GM12878 (cell line): ENCODE measurements at regions not wholly inside any gene's neighbourhood (a gene's known extent, or its start where the extent isn't known, plus 50 kb on each side); places are given as distances from the start of the nearest gene placed in this dataset.

ENCODE experiments used
- EP300 ChIP-seq, 2 experiments: fragments of 150-350 bp in 1 of 2; IDR thresholded peaks; 2 replicates each; pipeline ENCODE4 v1.6.1; 2011 to 2012; ENCODE audit warnings: low read depth in 2 of 2, low read length in 2 of 2, borderline replicate concordance in 1 of 2, improper control_type of control experiment in 1 of 2, inconsistent platforms in 1 of 2; ENCODE audit not compliant: control insufficient read depth in 1 of 2
- RCOR1 ChIP-seq: conservative IDR thresholded peaks from 2 replicates; pipeline ENCODE4 v1.6.1; 2012; ENCODE audit warnings: low read depth, low read length, improper control_type of control experiment

DNA sequence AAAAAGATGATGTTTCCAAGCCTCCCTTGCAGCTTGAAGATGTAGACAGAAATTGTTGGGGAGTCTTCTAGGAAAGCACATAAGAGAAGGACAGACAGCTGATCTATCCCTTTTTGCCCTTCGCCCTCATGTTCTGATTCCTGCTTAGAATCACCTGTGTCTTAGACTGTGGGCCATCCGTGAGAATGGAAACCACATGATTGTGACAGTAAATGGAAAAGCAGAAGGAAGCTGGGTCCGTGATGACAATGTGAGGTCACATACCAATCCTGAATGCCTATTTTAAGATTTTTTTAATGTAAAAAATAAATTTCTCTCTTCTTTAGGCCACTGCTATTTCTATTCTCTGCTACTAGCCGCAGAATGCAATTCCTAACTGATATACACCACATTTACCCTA, 67.7 kb upstream of the C1orf87 start:
- TF ChIP-seq RCOR1, result no peak
- TF ChIP-seq EP300 (IDR thresholded peaks at IDR 0.05; ENCODE audit: borderline replicate concordance in 1 of 2, control insufficient read depth in 1 of 2, low read depth in 2 of 2, low read length in 2 of 2), result no peak
